ENCODE measurements at regions not wholly inside any gene's neighbourhood (a gene's known extent, or its start where the extent isn't known, plus 50 kb on each side); places are given as distances from the start of the nearest gene placed in this dataset.

DNA sequence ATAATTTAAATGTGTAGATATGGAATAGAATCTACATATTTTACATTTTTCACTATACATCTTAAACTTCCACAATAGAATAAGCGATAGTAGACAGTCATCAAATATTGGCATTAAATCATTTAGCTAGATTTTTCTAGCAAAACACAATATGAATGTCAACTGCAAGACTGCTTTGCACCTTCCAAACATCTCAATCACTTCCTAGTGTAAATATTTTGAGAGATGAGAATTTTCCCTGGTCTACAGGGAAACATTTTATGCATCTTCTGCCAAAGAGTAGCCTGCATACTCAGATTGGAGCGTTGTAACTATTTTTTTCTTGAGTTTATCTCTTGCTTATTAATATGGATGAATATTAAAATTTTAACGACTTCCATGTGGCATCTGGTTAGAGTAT is 897.4 kb downstream of the CENPC start:
- no peak for TF ChIP-seq POLR2A (IDR thresholded peaks at IDR 0.05; ENCODE audit: low read depth, low read length)
- no peak for TF ChIP-seq TAF1 (IDR thresholded peaks at IDR 0.05; ENCODE audit: low read depth, low read length)
